ENCODE measurements at regions not wholly inside any gene's neighbourhood (a gene's known extent, or its start where the extent isn't known, plus 50 kb on each side); places are given as distances from the start of the nearest gene placed in this dataset.

DNA sequence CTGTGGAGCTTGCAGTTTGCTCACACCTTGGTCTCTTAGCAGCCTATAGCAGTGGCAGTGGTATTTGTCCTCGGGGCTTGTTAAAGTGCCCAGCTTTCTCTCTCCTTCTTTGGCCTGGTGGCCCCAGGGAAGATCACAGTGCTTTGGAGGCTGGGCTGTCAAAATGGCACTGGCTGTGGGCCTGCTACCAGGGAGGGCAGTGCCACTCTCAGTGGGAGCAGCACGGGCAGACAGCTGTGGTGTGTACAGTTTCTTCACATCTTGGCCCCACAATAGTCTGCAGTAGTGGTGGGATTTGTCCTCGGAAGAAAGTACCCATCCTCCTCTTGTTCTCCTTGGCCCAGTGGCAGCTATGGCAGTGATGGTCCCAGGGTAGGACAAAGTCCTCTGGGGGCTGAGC, 164.4 kb upstream of the GORAB start:
- Histone ChIP-seq H3K27ac (ENCODE audit: low read length) (no peak overlapping the region), H3K9me3 (ENCODE audit: low read length) (no peaks in the 10 kb centered on the region), H3K79me2 (replicated peaks; ENCODE audit: insufficient read depth, low read length) (no peaks in the 10 kb centered on the region), H3K4me2 (ENCODE audit: low read length) (no peak overlapping the region), H3K9ac (ENCODE audit: low read length) (no peak overlapping the region), H4K20me1 (ENCODE audit: insufficient read depth) (no peaks in the 10 kb centered on the region), H3K9me2 (ENCODE audit: insufficient read depth, low read length) (no peaks in the 10 kb centered on the region), H3K27me3 (ENCODE audit: insufficient read depth, low read depth, low read length) (no peaks in the 10 kb centered on the region), H3K4me3 (ENCODE audit: low read length) (no peak overlapping the region), H3K36me3 (ENCODE audit: insufficient read depth, low read length) (no peaks in the 10 kb centered on the region), H3F3A (ENCODE audit: insufficient read depth, low read length, poor library complexity, severe bottlenecking) (no peaks in the 10 kb centered on the region), H2AFZ (ENCODE audit: low read depth, low read length) (no peak overlapping the region)
- TF ChIP-seq POLR2AphosphoS5 (IDR thresholded peaks at IDR 0.05) (no peak), TAF1 (IDR thresholded peaks at IDR 0.05; ENCODE audit: low read depth) (no peak), REST (IDR thresholded peaks at IDR 0.05; ENCODE audit: borderline replicate concordance) (no peak), RAD21 (conservative IDR thresholded peaks at IDR 0.05) (no peak), SMC3 (conservative IDR thresholded peaks at IDR 0.05; ENCODE audit: poor library complexity) (no peak), EZH2 (IDR thresholded peaks at IDR 0.05; ENCODE audit: borderline replicate concordance, insufficient read depth, low read length, poor library complexity, severe bottlenecking) (no peak), EP300 (conservative IDR thresholded peaks at IDR 0.05; ENCODE audit: poor library complexity, severe bottlenecking) (no peak), MXI1 (conservative IDR thresholded peaks at IDR 0.05; ENCODE audit: poor library complexity, severe bottlenecking) (no peak)
- TF ChIP-seq, protein P1, sequence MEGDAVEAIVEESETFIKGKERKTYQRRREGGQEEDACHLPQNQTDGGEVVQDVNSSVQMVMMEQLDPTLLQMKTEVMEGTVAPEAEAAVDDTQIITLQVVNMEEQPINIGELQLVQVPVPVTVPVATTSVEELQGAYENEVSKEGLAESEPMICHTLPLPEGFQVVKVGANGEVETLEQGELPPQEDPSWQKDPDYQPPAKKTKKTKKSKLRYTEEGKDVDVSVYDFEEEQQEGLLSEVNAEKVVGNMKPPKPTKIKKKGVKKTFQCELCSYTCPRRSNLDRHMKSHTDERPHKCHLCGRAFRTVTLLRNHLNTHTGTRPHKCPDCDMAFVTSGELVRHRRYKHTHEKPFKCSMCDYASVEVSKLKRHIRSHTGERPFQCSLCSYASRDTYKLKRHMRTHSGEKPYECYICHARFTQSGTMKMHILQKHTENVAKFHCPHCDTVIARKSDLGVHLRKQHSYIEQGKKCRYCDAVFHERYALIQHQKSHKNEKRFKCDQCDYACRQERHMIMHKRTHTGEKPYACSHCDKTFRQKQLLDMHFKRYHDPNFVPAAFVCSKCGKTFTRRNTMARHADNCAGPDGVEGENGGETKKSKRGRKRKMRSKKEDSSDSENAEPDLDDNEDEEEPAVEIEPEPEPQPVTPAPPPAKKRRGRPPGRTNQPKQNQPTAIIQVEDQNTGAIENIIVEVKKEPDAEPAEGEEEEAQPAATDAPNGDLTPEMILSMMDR (IDR thresholded peaks at IDR 0.05; ENCODE audit: poor library complexity, severe bottlenecking): no peak

DNA sequence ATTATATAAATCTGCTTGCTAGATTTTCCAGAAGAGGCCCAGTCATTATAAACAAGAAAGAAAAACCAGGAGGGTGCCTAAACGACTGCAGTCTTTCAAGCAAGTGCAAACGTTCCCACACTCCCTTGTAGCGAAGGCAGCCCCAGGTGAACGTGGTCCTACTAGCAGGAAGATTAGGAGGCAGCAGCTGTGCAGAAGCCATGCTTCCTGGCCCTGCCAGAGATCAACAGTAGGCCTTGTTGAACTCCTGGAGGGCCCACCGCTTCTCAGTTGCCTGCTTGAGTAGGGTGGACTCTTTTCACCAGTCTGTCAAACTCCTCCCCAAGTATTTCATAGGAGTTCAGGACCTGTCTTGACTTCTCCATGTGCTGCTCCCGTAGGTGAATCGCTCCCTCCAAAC, 163.0 kb upstream of the GORAB start:
- Histone ChIP-seq H3K9ac (ENCODE audit: low read length) (no peak overlapping the region), H3K4me3 (ENCODE audit: low read length) (no peak overlapping the region), H2AFZ (ENCODE audit: low read depth, low read length) (no peak overlapping the region), H3K9me3 (ENCODE audit: low read length) (no peaks in the 10 kb centered on the region), H3K36me3 (ENCODE audit: insufficient read depth, low read length) (no peaks in the 10 kb centered on the region), H3F3A (ENCODE audit: insufficient read depth, low read length, poor library complexity, severe bottlenecking) (no peaks in the 10 kb centered on the region), H3K27me3 (ENCODE audit: insufficient read depth, low read depth, low read length) (no peaks in the 10 kb centered on the region), H3K79me2 (replicated peaks; ENCODE audit: insufficient read depth, low read length) (no peaks in the 10 kb centered on the region), H3K9me2 (ENCODE audit: insufficient read depth, low read length) (no peaks in the 10 kb centered on the region), H3K27ac (ENCODE audit: low read length) (no peak overlapping the region), H4K20me1 (ENCODE audit: insufficient read depth) (no peaks in the 10 kb centered on the region), H3K4me2 (ENCODE audit: low read length) (no peak overlapping the region)
- no peak for TF ChIP-seq RAD21 (conservative IDR thresholded peaks at IDR 0.05)
- no peak for TF ChIP-seq TAF1 (IDR thresholded peaks at IDR 0.05; ENCODE audit: low read depth)
- no peak for TF ChIP-seq EZH2 (IDR thresholded peaks at IDR 0.05; ENCODE audit: borderline replicate concordance, insufficient read depth, low read length, poor library complexity, severe bottlenecking)
- no peak for TF ChIP-seq SMC3 (conservative IDR thresholded peaks at IDR 0.05; ENCODE audit: poor library complexity)
- TF ChIP-seq, protein P1 (IDR thresholded peaks at IDR 0.05; ENCODE audit: poor library complexity, severe bottlenecking): no peak
- TF ChIP-seq POLR2AphosphoS5 (IDR thresholded peaks at IDR 0.05): no peak
- no peak for TF ChIP-seq MXI1 (conservative IDR thresholded peaks at IDR 0.05; ENCODE audit: poor library complexity, severe bottlenecking)
- TF ChIP-seq REST (IDR thresholded peaks at IDR 0.05; ENCODE audit: borderline replicate concordance): no peak
- no peak for TF ChIP-seq EP300 (conservative IDR thresholded peaks at IDR 0.05; ENCODE audit: poor library complexity, severe bottlenecking)

All from neural cell (in vitro differentiated cells).